ENCODE measurements at regions not wholly inside any gene's neighbourhood (a gene's known extent, or its start where the extent isn't known, plus 50 kb on each side); places are given as distances from the start of the nearest gene placed in this dataset.
A peak's percentile ranks its signal among the peaks of the same experiment; 100 is the strongest.
"Not testable (repeated sequence)": the region's sequence is repeated elsewhere in the genome, so short reads cannot be mapped to it uniquely, and the experiment has no call there.

DNA sequence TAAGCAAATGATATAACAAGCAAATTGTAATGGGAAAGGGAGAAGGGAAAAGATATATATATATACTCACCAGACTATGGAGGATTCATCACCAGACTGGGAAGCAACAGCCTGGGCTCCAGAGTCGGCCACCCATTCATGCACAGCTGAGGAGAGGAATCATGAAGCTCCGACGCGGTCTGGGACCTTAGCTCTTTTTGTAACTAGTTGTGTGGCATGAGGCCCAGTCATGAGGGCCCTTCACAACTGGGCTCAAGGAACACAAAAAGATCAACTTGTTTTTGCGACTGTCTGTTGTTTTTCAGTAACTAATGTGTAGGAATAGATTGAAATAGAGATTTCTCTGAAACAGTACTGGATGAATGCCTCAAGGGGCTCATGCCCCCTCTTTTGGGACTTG, 911.2 kb downstream of the TYW1 start:
- no peak for DNase-seq (ENCODE audit: low read depth)

- DNase-seq (ENCODE audit: low read depth) = no peak
Measured at GRCh38 chr7:67912437-67912836, 915.8 kb downstream of the TYW1 start.

GRCh38 chr7:67913604-67914003, 917.0 kb downstream of the TYW1 start:
- peak; percentile 67 for DNase-seq (ENCODE audit: low read depth)

- not testable (repeated sequence) for DNase-seq (ENCODE audit: low read depth)
Measured at GRCh38 chr7:67916111-67916510, 919.5 kb downstream of the TYW1 start.

DNA sequence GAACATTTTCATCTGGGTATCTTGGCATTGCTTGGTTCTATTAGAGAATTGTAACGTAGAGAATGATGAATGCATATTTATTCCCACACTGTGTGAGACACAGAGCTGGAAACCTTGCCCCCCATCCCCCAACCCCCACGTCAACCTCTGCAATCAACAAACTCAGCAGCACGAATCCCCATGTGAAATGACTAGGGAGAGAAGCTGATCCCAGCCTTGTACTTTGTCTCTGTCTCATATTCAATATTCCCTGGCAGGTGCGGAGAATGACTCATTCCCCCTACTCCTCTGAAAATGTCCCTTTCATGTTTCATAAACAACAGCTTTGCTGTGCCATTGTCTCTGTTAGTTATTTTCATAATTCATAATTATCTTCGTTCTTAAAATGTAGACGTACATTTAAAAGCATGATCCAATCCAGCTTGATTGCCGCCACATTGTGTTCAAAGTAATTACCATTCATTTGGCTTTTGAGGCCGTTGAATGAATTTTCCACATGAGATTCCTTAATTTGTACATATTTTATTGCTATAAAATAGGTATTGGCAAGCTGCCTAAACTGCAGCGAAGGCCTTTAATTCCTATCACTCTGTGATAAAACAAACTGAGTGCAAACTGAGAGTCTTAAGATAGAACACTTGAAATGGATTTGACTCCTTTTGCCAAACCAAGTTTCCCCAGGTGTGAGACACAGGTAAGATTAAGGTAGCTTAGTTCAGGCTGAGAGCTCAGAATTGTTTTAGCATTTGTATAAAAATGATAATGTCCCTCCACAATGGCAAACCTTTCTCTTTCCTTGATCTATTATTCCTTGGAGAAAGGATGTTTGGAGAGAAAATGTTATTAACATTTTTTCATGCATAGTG, 920.2 kb downstream of the TYW1 start:
- DNase-seq (ENCODE audit: low read depth) = no peak

GRCh38 chr7:67917437-67917755, 920.8 kb downstream of the TYW1 start:
- DNase-seq (ENCODE audit: low read depth) = no peak

DNA sequence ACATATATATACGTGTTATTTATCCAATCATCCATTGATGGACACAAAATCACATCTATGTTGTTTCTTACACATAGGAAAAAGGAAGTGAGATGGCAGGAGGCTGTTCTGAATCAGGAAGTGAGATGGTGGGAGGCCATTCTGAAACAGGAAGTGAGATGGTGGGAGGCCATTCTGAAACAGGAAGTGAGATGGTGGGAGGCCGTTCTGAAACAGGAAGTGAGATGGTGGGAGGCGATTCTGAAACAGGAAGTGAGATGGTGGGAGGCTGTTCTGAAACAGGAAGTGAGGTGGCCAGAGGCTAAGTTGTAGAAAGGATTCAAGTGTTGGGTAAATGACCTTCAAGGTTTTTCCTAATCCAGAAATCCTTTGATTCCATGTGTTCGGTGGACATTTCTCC, 921.5 kb downstream of the TYW1 start:
- DNase-seq (ENCODE audit: low read depth) = peak; percentile 3

- no peak for DNase-seq (ENCODE audit: low read depth)
Measured at GRCh38 chr7:67923286-67923685, 926.7 kb downstream of the TYW1 start.

- DNase-seq (ENCODE audit: low read depth) = no peak
Measured at GRCh38 chr7:67928141-67928540, 931.5 kb downstream of the TYW1 start.

DNA sequence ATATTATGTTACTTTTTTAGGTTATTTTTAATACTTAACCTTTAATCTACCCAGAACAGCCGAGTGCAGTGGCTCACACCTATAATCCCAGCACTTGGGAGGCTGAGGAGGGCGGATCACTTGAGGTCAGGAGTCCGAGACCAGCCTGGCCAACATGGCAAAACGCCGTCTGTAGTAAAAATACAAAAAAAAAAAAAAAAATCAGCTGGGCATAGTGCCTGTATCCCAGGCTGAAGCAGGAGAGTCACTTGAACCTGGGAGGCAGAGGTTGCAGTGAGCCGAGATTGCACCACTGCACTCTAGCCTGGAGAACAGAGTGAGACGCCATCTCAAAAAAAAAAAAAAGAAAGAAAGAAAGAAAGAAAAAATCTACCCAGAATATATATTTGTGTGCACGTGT, 939.8 kb downstream of the TYW1 start:
- not testable (repeated sequence) for DNase-seq (ENCODE audit: low read depth)

DNA sequence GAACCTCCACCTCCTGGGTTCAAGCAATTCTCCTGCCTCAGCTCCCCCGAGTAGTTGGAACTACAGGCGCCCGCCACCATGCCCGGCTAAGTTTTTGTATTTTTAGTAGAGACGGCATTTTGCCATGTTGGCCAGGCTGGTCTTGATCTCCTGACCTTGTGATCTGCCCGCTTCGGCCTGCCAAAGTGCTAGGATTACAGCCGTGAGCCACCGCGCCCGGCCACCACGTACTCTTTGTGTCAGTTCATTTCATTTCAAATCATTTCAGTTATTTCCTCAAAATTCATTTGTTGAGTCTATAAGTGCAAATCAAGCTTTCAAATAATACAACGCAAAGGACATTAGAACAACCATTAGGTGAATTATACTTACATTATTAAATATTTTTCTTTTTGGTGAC, 943.8 kb downstream of the TYW1 start:
- no peak for DNase-seq (ENCODE audit: low read depth)

DNA sequence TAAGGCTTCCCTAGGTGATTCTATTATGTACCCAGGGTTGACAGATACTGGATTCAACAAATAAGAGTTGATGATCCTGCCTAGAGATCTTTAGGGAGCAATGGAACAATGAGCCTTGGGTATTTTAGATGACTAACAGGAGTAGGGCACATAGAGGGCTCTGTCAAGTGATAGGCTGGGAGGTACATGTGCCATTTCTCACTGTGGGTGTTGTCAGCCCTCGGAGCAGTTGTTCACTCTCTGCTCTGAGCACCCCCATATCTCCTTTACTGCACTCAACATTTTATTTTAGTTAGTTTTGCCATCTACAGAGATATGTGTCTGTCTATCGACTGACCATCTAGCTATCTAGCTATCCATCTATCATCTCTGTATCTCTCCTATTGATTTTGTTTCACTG, 950.6 kb downstream of the TYW1 start:
- DNase-seq (ENCODE audit: low read depth) = no peak

DNA sequence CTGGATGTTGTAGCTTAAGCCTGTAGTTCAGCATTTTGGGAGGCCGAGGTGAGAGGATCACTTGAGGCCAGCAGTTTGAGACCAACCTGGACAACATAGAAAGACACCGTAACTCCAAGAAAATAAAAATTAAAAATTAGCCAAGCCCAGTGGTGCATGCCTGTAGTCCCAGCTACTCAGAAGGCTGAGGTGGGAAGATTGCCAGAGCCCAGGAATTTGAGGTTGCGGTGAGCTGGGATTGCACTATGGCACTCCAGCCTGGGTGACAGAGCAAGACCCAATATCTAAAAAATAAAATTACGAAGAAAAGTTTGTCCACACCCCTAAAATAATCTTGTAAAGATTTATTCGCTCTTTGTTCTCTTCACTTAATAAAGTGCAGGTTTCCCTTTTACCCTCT, 951.0 kb downstream of the TYW1 start:
- peak; percentile 15 for DNase-seq (ENCODE audit: low read depth)

DNA sequence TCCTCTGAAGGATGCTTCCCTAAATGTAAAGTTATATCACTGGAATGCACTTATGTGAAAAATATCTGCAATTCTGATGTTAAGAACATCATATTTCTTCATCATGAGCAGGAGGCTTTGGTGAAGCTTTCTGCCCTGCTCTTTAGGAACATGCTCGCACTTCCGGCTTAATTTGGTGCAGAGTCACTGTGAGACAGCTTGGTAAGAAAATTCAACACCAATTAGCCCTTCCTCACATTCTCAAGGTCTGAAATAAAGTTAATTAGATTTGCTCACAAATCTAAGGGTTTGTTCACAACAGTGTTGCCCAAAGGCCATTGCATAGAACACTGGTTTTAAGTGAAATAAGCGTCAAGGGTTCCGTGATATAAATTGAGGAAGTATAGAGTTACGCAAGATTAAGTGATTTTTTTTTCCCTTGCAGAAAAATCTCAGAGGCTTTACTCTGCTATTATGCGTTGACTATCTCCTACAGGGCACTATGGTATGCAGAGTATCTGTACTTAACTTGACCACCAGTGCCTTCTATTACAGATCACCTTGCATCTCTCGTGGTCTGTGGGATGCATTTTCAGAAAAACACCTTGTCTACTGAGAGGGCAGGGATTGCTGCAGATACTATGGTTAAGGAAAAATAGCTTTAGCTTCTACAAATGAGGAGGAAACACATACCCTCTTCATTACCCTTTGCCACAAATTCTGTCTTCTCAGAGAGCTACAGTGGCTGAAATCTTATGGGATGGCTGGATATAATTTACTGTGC, 953.9 kb downstream of the TYW1 start:
- DNase-seq (ENCODE audit: low read depth) = no peak

- peak; percentile 30 for DNase-seq (ENCODE audit: low read depth)
Measured at GRCh38 chr7:67955061-67955460, 958.4 kb downstream of the TYW1 start.

DNA sequence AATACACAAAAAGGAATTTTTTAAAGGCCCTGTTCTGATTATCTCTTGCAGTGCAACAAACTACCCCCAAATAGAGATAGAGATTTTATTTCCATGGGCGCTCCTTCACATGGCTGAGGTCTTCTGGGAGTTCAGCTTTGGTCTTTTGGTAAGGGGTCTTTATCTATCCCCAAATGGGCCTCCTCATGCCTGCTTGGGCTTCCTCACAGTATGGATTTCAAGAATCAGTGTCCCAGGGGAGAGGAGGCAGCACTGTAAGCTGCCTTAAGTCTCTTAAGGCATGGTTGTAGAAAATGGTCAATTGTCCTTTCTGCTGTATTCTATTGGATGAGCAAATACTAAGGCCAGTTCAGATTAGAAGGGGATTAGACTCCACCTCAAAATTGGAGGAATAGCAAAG, 966.2 kb downstream of the TYW1 start:
- DNase-seq (ENCODE audit: low read depth) = no peak

DNA sequence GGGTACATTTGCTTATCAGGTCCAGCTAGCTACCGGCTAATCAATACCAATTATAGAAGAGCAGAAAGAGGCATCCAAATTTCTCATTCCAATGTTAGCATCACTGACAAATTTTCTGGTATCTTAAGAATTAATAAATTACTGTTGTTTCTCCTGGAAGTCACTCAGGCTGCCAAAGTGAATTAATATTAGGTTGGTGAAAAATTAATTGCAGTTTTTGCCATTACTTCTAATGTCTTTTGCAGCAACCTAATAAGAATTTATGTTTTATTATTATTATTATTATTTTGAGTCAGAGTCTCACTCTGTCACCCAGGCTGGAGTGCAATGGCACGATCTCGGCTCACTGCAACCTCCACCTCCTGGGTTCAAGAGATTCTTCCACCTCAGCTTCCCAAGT, 979.9 kb downstream of the TYW1 start:
- DNase-seq (ENCODE audit: low read depth) = no peak

DNA sequence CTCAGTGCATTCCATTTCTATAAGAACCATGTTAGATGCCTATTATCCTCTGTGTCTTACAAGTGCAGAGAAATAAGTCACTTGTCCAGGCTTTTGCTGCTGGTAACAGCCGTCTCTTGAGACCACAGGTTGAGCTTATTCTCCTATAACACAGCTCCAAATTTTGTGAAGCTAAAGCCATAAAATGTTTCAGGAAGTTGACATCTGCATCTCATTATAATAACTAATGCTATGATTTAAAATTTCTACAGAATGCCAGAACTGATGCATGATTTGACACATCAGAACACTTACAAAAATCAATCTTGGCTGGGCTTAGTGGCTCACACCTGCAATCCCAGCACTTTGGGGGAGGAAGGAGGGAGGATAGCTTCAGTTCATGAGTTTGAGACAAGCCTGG, 986.9 kb downstream of the TYW1 start:
- DNase-seq (ENCODE audit: low read depth) = no peak

DNA sequence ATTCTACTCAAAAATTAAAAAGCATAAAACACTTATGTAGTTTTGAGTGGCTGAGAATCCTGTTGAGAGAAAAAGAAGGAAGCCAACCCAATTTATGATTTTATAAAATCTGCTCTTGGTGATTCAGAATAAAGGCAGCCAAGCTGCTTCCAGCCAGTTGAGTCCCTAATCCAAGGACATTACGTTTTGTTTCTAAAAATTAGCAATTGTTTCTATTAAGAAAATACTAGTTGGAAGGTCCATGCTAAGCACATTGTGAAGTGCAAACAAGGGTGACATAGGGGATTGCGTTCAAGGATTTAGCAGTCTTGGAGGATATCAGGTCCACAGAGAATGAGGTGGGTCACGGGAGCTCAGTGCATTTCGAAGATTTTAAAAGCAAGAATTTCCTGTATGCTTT, 987.7 kb downstream of the TYW1 start:
- DNase-seq (ENCODE audit: low read depth) = no peak

DNA sequence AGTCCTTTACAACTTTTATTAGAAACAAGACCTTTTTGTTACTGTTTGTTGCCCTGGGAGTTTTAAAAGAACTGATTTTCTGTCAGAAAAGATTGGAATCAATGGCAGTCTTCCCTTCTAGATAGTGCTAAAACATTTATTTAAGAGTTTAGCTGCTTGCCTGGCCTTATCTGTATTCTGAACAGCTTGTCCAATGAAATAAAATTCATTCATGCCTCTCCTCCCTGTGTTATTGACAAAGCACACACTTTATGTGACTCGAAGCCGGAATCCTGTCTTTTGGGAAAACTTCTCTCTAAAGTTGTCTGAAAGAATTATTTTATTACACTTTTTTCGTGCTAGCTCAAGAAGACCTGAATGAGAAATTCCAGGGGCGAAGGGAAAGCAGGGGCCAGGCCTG, 992.5 kb downstream of the TYW1 start:
- no peak for DNase-seq (ENCODE audit: low read depth)

DNA sequence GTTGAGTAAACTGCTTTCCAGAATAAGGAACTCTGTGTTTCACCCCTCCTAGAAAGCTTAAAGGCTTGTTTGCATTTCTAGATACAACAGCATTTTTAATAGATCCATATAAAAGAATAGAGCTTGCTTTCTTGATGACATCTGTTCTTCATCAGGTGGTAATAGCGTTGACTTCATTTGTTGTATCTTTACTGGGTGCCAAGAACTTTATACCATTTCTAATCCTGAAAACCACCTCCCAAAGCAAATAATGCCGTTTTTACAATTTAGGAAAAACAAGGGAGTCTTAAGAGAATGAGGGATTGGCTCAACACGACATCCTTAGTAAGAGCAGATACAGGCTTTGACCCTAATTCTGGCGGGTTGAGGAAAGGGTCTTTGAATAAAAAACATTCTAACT, 993.4 kb downstream of the TYW1 start:
- DNase-seq (ENCODE audit: low read depth) = no peak

- DNase-seq (ENCODE audit: low read depth) = no peak
Measured at GRCh38 chr7:67990716-67991115, 994.1 kb downstream of the TYW1 start.

GRCh38 chr7:67992287-67992686, 995.7 kb downstream of the TYW1 start:
- DNase-seq (ENCODE audit: low read depth) = no peak
